ENCODE measurements at regions not wholly inside any gene's neighbourhood (a gene's known extent, or its start where the extent isn't known, plus 50 kb on each side); places are given as distances from the start of the nearest gene placed in this dataset.

GRCh38 chr4:35739308-35739707 is 505.0 kb downstream of the ARAP2 start:
- TF ChIP-seq ZFX (IDR thresholded peaks at IDR 0.05; ENCODE audit: borderline replicate concordance), result no peak
- TF ChIP-seq CTCF (IDR thresholded peaks at IDR 0.05), result no peak
- no peak overlapping the region for H3K27ac ChIP-seq

GRCh38 chr4:35754047-35754446 is 490.3 kb downstream of the ARAP2 start:
- no peak for TF ChIP-seq ZFX (IDR thresholded peaks at IDR 0.05; ENCODE audit: borderline replicate concordance)
- TF ChIP-seq CTCF (IDR thresholded peaks at IDR 0.05), result no peak

GRCh38 chr4:35757836-35758235 is 486.5 kb downstream of the ARAP2 start:
- no peak overlapping the region for H3K27ac ChIP-seq
- TF ChIP-seq CTCF (IDR thresholded peaks at IDR 0.05) (no peak), ZFX (IDR thresholded peaks at IDR 0.05; ENCODE audit: borderline replicate concordance) (no peak)

More at GRCh38 chr4:35754047-35754446, 490.3 kb downstream of the ARAP2 start:
- H3K27ac ChIP-seq, result no peak overlapping the region

- no peak overlapping the region for H3K27ac ChIP-seq
- TF ChIP-seq CTCF (IDR thresholded peaks at IDR 0.05), result no peak
- TF ChIP-seq ZFX (IDR thresholded peaks at IDR 0.05; ENCODE audit: borderline replicate concordance), result no peak
Observed at GRCh38 chr4:35760807-35761206, 483.5 kb downstream of the ARAP2 start.

- TF ChIP-seq ZFX (IDR thresholded peaks at IDR 0.05; ENCODE audit: borderline replicate concordance), result no peak
- no peak for TF ChIP-seq CTCF (IDR thresholded peaks at IDR 0.05)
- no peak overlapping the region for H3K27ac ChIP-seq
Observed at GRCh38 chr4:35771571-35771970, 472.7 kb downstream of the ARAP2 start.

- TF ChIP-seq ZFX (IDR thresholded peaks at IDR 0.05; ENCODE audit: borderline replicate concordance) (no peak), CTCF (IDR thresholded peaks at IDR 0.05) (no peak)
- no peak overlapping the region for H3K27ac ChIP-seq
Observed at GRCh38 chr4:35772291-35772690, 472.0 kb downstream of the ARAP2 start.

GRCh38 chr4:35789899-35790574 is 454.3 kb downstream of the ARAP2 start:
- H3K27ac ChIP-seq, result no peak overlapping the region
- TF ChIP-seq CTCF (IDR thresholded peaks at IDR 0.05), result no peak
- no peak for TF ChIP-seq ZFX (IDR thresholded peaks at IDR 0.05; ENCODE audit: borderline replicate concordance)

All from 22Rv1 (cell line).